SIG-M5 (cell line): ENCODE measurements at regions not wholly inside any gene's neighbourhood (a gene's known extent, or its start where the extent isn't known, plus 50 kb on each side); places are given as distances from the start of the nearest gene placed in this dataset.

ENCODE experiments used
- DNase-seq: peaks from one replicate; lab custom pipeline; 2025; lab: John Stamatoyannopoulos, UW

DNA sequence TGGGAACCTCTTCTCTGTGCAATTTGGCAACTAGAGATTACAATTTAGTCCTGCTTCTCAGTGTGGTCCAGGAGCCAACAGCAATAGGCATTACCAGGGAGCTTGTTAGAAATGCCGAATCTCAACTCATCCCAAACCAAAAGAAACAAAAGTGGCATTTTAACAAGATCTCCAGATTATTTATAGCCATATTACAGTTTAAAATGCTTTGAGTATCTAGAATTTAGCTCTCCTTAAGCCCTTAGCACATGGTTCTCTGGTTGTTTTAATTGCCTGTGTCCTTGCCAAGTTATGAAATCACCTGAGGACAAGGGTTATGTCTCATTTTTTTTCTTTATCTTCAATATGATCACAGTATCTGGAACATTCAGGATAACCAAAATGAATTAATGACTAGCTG lies 51.6 kb upstream of the TAS2R1 start:
- DNase-seq = no peak
